Adipocyte (in vitro differentiated cells): ENCODE measurements at regions not wholly inside any gene's neighbourhood (a gene's known extent, or its start where the extent isn't known, plus 50 kb on each side); places are given as distances from the start of the nearest gene placed in this dataset.

Source experiments
- DNase-seq: peaks from one replicate; pipeline ENCODE4 v3.0.0-alpha.2; 2015; ENCODE audit warnings: low read depth
- H3K27me3 ChIP-seq: replicated peaks from 2 replicates; pipeline ENCODE4 v1.7.0; 2013; ENCODE audit warnings: mild to moderate bottlenecking, low read length, moderate library complexity; ENCODE audit not compliant: control insufficient read depth, insufficient read depth
- H3K36me3 ChIP-seq: 2 replicates; pipeline ENCODE4 v1.7.0; 2013; ENCODE audit warnings: low read length, mild to moderate bottlenecking, moderate library complexity; ENCODE audit not compliant: control insufficient read depth, insufficient read depth, severe bottlenecking
- H3K4me1 ChIP-seq: 2 replicates; pipeline ENCODE4 v1.7.0; 2013; ENCODE audit warnings: mild to moderate bottlenecking, low read length, moderate library complexity; ENCODE audit not compliant: control insufficient read depth, insufficient read depth
- H3K4me3 ChIP-seq: 2 replicates; pipeline ENCODE4 v1.7.0; 2013; ENCODE audit warnings: mild to moderate bottlenecking, low read length, moderate library complexity
- H3K9ac ChIP-seq: 2 replicates; pipeline ENCODE4 v1.7.0; 2013; ENCODE audit warnings: mild to moderate bottlenecking, low read length, moderate library complexity
- H3K9me3 ChIP-seq: 2 replicates; pipeline ENCODE4 v1.7.0; 2013; ENCODE audit warnings: mild to moderate bottlenecking, low read length, moderate library complexity; ENCODE audit not compliant: control insufficient read depth

DNA sequence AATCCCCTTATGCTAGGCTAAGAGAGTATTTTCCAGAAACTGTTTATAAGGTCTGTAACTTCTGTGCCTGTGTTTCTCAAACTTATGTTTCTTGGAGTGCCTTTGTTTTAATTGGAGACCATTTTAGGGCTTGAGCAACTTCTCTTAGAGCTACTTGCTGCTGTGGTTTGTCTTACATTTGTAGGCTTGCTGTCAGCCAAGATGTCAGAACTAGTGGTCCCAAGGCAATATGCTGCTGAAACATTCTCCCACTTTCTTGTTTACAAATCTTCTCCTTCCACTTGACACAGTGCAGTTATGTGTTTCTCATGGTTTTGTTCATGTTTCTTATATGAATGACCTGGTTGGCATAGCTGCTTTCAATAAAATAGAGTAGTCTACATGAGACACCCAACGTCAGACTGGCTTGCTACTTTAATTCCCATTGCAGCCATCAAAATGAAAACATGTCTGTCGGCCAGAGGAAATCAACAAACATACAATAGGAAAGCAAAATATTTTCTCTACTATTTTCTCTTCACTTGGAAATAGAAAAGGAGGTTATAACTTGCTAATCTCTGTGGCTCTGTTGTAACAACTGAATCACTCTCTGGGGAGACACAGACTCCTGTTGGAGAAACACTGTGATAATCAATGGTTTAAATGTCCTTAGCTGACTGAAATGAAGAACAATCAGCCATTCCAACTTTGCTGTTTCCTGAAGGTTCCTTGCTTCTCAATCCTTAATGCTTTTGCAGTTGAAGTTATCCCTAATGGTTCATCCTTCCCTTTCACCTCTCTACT lies 426.4 kb downstream of the PDGFC start:
- Histone ChIP-seq H3K4me1 (peaks cover 41% of the 10 kb centered on the region), H3K9me3 (no peaks in the 10 kb centered on the region), H3K36me3 (no peaks in the 10 kb centered on the region), H3K4me3 (peak overlapping the region; percentile 65), H3K9ac (peak overlapping the region; percentile 41), H3K27me3 (no peaks in the 10 kb centered on the region)
- DNase-seq, result peak; percentile 65

DNA sequence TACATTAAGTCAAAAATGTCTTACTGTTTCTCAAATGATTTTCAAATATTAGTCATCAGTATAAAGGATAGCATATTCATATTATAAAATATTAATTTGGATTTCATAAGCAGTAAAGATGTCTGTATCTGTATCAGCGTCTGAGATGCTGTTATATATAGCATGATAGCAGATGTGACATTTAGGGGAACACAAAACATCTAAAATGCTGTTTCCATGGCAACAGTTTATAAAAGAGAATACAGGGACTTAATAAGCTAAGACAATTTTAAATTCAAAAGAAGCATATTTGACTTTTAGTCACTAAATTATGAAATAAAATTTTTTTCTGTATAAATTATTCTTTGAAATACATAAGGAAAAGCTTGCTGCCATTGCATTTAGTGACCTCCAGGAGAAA lies 432.2 kb downstream of the PDGFC start:
- Histone ChIP-seq H3K27me3 (no peaks in the 10 kb centered on the region), H3K4me1 (peaks cover 6% of the 10 kb centered on the region), H3K9ac (no peak overlapping the region), H3K9me3 (no peaks in the 10 kb centered on the region), H3K4me3 (no peak overlapping the region), H3K36me3 (no peaks in the 10 kb centered on the region)
- no peak for DNase-seq

DNA sequence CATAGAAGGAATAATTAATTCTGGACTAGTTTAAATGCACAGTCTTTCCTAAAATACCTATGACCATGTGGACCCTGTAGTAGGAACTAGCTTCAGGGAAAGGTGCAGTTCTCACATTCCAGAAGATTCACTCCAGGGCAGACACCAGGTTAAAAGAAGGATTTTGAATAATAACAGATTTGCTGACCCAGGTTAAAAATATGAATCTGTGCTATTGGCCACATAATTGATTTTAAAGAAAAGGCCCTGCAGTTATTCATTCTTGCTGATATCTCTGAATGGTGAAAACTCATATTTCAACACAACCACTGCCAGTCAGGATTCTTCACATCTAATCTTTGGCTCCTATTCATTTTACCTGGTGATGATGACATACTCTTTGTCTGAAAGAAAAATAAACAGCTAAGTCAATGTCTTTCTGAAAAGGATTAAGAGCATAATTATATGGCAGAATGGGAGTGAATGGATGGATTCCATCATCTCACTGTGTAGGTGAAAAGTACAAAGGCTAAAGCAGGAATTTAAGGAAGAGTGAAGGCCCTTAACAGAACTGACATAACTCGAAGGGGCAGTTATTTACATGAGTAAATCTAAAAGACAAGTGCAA lies 432.8 kb downstream of the PDGFC start:
- H3K4me3 ChIP-seq, result no peak overlapping the region
- H3K4me1 ChIP-seq, result peaks cover under 1% of the 10 kb centered on the region
- H3K36me3 ChIP-seq, result no peaks in the 10 kb centered on the region
- no peak overlapping the region for H3K9ac ChIP-seq
- H3K27me3 ChIP-seq, result no peaks in the 10 kb centered on the region
- no peaks in the 10 kb centered on the region for H3K9me3 ChIP-seq
- DNase-seq, result no peak

DNA sequence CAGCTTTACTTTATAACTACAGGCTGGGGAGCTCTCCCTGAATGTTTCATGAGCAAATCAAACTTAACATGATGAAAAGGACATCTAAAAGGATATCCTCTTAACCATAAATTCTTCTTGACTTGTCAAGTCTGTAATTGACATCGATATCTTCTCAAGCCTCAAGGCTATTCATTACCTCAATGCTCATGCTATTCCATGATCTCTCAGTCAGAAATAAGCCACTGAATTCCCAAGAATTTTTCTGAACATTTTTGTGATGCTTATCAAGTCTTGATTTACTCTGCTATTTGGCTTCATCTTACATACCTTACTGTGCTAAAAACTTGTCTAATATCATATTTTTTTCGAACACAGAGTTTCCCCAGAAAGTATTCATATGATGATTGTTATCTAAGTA lies 433.4 kb downstream of the PDGFC start:
- Histone ChIP-seq H3K27me3 (no peaks in the 10 kb centered on the region), H3K4me3 (no peak overlapping the region), H3K9me3 (peaks cover 1% of the 10 kb centered on the region), H3K4me1 (no peaks in the 10 kb centered on the region), H3K36me3 (no peaks in the 10 kb centered on the region), H3K9ac (no peak overlapping the region)
- peak; percentile 23 for DNase-seq

- no peak overlapping the region for H3K9ac ChIP-seq
- H3K9me3 ChIP-seq, result peaks cover 5% of the 10 kb centered on the region
- H3K4me1 ChIP-seq, result no peaks in the 10 kb centered on the region
- H3K4me3 ChIP-seq, result no peak overlapping the region
- H3K36me3 ChIP-seq, result no peaks in the 10 kb centered on the region
- H3K27me3 ChIP-seq, result no peaks in the 10 kb centered on the region
- no peak for DNase-seq
These were observed 434.3 kb downstream of the PDGFC start for GRCh38 chr4:156537286-156537685.

- H3K27me3 ChIP-seq, result no peaks in the 10 kb centered on the region
- H3K4me3 ChIP-seq, result no peak overlapping the region
- H3K9ac ChIP-seq, result no peak overlapping the region
- DNase-seq, result peak; percentile 19
- peaks cover 5% of the 10 kb centered on the region for H3K9me3 ChIP-seq
- H3K36me3 ChIP-seq, result no peaks in the 10 kb centered on the region
- no peaks in the 10 kb centered on the region for H3K4me1 ChIP-seq
These were observed 434.9 kb downstream of the PDGFC start for GRCh38 chr4:156536661-156537060.

GRCh38 chr4:156534205-156534604 lies 437.4 kb downstream of the PDGFC start:
- Histone ChIP-seq H3K9me3 (peaks cover 5% of the 10 kb centered on the region), H3K4me3 (no peak overlapping the region), H3K9ac (no peak overlapping the region), H3K4me1 (no peaks in the 10 kb centered on the region), H3K27me3 (no peaks in the 10 kb centered on the region), H3K36me3 (no peaks in the 10 kb centered on the region)
- DNase-seq, result no peak

GRCh38 chr4:156528216-156528615 lies 443.4 kb downstream of the PDGFC start:
- peaks cover 4% of the 10 kb centered on the region for H3K9me3 ChIP-seq
- no peaks in the 10 kb centered on the region for H3K4me1 ChIP-seq
- no peak overlapping the region for H3K4me3 ChIP-seq
- no peaks in the 10 kb centered on the region for H3K36me3 ChIP-seq
- no peaks in the 10 kb centered on the region for H3K27me3 ChIP-seq
- DNase-seq, result no peak
- H3K9ac ChIP-seq, result no peak overlapping the region

GRCh38 chr4:156527237-156527993 lies 444.2 kb downstream of the PDGFC start:
- no peak for DNase-seq
- H3K4me3 ChIP-seq, result no peak overlapping the region
- H3K4me1 ChIP-seq, result no peaks in the 10 kb centered on the region
- no peaks in the 10 kb centered on the region for H3K36me3 ChIP-seq
- no peaks in the 10 kb centered on the region for H3K9me3 ChIP-seq
- no peaks in the 10 kb centered on the region for H3K27me3 ChIP-seq
- H3K9ac ChIP-seq, result no peak overlapping the region

- H3K9ac ChIP-seq, result no peak overlapping the region
- no peak for DNase-seq
These were observed 447.6 kb downstream of the PDGFC start for GRCh38 chr4:156523991-156524390.

GRCh38 chr4:156523492-156523891 lies 448.1 kb downstream of the PDGFC start:
- DNase-seq, result no peak
- Histone ChIP-seq H3K36me3 (no peaks in the 10 kb centered on the region), H3K4me3 (no peak overlapping the region), H3K4me1 (no peaks in the 10 kb centered on the region), H3K27me3 (no peaks in the 10 kb centered on the region), H3K9me3 (no peaks in the 10 kb centered on the region), H3K9ac (no peak overlapping the region)

More at GRCh38 chr4:156523991-156524390, 447.6 kb downstream of the PDGFC start:
- Histone ChIP-seq H3K4me1 (no peaks in the 10 kb centered on the region), H3K36me3 (no peaks in the 10 kb centered on the region), H3K27me3 (no peaks in the 10 kb centered on the region), H3K9me3 (no peaks in the 10 kb centered on the region), H3K4me3 (no peak overlapping the region)
